Amniotic epithelial cell (primary cell): ENCODE measurements at regions not wholly inside any gene's neighbourhood (a gene's known extent, or its start where the extent isn't known, plus 50 kb on each side); places are given as distances from the start of the nearest gene placed in this dataset.

Experiments
- DNase-seq: peaks from one replicate; pipeline ENCODE4 v3.0.0-alpha.2; 2010; ENCODE audit warnings: low read depth

DNA sequence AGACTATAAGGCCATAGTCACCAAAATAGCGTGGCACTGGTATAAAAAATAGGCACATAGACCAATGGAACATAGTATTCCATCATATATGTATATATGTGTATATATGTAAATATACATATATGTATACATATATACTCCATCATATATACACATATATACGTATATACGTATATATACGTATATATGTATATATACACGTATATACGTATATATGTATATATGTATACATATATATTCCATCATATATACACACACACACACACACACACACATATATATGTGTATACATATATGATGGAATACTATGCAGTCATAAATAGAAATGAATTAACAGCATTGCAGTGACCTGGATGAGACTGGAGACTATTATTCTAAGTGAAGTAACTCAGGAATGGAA is 204.6 kb downstream of the LTN1 start:
- no peak for DNase-seq

DNA sequence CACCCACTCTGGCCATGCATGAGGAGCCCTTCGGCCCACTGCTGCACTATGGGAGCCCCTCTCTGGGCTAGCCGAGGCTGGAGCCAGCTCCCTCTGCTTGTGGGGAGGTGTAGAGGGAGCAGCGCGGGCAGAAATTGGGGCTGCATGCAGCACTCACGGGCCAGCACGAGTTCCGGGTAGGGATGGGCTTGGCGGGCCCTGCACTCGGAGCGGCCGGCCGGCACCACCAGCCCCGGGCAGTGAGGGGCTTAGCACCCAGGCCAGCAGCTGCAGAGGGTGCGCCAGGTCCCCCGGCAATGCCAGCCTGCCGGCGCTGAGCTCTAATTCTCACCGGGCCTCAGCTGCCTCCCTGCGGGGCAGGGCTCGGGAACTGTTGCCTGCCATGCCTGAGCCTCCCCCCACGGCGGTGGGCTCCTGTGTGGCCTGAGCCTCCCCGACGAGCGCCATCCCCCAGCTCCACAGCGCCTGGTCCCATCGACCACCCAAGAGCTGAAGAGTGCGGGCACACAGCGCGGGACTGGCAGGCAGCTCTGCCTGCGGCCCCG is 209.0 kb downstream of the LTN1 start:
- DNase-seq = no peak

- peak; percentile 33 for DNase-seq
Measured at GRCh38 chr21:28781602-28782276, 210.9 kb downstream of the LTN1 start.

- DNase-seq = no peak
Measured at GRCh38 chr21:28779914-28780313, 212.8 kb downstream of the LTN1 start.

DNA sequence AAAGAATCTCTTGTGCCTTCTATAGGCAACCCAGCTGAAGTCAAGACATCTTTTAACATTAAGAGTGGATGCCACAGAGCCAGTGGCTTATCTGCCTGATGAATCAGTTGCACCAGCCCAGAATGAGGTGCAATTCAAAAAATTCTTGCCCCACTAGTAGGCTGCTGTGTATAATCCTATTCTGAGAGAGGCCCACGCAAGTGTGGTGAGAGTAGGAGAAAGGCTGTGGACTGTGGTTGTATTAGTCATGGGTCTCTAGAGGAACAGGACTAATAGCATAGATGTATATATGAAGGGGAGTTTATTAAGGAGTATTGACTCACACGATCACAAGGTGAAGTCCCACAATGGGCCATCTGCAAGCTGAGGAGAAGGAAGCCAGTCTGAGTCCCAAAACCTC is 216.4 kb downstream of the LTN1 start:
- DNase-seq = peak; percentile 98

- no peak for DNase-seq
Measured at GRCh38 chr21:28775071-28775470, 217.6 kb downstream of the LTN1 start.

- DNase-seq = peak; percentile 31
Measured at GRCh38 chr21:28773036-28773435, 219.6 kb downstream of the LTN1 start.

- peak; percentile 97 for DNase-seq
Measured at GRCh38 chr21:28771790-28772501, 220.7 kb downstream of the LTN1 start.

DNA sequence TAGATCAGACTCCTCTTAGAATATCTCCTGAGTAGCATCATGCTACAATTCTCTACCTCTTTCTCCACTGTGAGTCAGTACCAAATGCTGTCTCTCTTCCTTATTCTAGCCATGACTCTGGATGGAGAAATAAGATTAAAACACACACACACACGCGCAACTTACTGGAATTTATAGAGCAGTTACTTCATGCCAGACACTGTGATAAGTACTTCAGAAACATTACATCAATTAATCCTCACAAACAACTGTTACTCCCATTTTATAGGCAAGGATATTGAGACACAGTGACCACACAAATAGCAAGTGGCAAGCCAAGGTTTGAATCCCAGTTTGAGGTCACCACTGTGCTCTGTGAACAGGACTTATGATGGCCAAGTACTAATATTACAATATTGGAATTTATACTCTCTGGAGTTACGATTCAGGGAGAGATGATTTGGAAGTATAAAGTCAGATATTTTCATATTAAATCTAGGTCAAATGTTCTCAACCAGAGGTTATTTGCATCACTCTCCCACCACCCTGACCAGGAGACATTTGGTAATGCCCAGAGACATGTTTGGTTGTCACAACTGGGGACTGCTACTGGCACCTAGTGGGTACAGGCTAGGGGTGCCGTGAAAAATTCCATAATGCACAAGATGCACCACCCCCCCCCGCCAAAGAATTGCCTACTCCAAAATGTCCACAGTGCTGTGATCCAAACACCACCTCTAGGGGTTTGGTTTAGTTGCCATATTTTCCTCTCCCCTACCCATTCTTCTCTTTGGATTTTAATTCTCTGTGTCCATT is 221.6 kb downstream of the LTN1 start:
- peak; percentile 95 for DNase-seq

GRCh38 chr21:28769683-28770082 is 223.0 kb downstream of the LTN1 start:
- DNase-seq = no peak

- no peak for DNase-seq
Measured at GRCh38 chr21:28768753-28769152, 223.9 kb downstream of the LTN1 start.

DNA sequence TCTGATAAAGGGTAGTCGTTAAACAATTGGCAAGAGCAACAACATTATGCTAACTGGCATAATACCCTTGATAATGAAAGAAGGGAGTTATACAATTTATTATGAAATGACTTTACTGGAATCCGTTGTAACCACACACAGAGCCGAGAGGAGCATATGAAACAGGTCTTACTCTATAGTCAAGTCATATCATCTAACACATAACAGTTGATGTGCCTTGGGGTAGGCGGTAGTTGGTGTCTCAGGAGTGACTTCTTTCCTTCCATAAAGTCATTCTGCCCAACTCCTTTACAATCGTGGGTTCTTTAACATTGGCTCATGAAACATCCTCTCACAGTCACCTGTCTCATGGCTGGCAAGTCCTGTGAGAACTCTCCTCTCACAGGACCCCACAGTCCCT is 225.2 kb downstream of the LTN1 start:
- DNase-seq = no peak

DNA sequence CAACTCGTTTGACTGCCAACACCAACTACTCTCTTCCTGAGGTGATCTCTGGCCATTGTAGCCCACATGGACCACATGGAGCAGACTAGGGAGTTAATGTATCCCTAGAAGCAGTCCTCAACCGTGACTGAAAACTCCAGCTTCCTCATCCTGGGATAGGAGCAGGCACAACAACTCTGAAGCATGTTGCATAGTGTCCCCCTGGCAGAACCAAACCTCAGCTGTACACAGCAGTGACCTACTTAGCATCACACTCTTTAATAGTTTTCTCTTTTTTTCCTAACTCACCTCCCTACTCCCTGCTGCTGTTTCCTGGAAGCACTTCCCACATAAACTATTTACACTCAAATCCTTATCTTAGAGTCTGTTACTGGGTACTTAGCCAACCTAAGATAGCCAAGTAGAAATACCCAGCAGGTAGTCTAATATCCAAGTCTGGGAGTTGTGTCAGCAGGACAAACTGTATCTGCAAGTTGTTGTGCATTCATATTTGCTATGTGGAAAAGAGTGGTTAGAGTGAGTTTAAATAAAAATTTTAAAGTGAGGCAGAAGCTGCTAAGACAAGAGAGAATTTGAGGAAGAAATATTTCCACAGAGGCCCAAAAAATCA is 228.8 kb downstream of the LTN1 start:
- no peak for DNase-seq

- no peak for DNase-seq
Measured at GRCh38 chr21:28762357-28762735, 230.3 kb downstream of the LTN1 start.

DNA sequence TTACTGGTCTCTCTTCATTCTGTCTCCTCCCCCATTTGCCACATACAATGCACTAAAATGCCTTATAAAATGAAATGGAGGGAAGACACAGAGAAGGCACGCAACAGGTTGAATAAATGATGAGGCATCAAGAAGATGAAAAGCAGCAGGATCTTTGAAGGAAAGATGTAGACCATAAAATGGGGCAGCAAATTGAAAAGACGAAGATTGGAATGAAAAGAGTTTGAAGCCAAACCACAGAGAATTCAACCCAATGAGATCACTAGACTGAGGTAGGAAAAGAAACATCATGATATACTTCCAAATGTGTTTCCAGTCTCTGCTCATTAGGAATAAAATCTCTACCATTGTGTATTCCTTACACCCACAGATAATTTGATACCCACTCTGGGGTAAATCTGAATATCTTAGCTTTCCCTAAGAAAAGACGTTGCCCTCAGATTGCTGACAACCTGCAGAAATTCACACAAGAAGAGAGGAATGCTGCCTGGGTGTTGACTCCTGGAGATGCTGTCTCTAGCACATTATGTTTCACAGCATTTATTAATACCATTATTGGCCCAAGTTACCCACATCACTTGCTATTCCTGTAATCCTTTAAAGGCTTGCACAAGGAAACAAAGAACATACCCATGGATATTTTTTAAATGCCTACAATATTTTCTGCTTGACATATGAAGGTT is 230.9 kb downstream of the LTN1 start:
- DNase-seq = peak; percentile 51

DNA sequence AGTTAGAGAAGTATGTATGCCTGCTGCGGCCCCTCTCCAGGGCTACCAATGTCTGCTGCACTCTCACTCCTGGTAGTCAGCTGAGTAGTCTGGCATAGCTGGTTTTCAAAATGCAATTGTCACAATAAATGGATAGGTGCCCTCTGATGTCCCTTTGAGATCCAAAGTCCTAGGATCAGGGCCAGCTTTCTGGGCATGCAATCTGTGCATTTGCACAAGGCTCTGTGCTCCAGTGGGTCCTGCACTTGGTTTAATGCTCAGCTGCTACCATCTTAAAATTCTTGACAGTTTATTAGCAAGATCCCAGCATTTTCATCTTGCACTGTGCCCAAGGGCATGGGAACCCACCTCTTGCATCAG is 233.8 kb downstream of the LTN1 start:
- DNase-seq = no peak

DNA sequence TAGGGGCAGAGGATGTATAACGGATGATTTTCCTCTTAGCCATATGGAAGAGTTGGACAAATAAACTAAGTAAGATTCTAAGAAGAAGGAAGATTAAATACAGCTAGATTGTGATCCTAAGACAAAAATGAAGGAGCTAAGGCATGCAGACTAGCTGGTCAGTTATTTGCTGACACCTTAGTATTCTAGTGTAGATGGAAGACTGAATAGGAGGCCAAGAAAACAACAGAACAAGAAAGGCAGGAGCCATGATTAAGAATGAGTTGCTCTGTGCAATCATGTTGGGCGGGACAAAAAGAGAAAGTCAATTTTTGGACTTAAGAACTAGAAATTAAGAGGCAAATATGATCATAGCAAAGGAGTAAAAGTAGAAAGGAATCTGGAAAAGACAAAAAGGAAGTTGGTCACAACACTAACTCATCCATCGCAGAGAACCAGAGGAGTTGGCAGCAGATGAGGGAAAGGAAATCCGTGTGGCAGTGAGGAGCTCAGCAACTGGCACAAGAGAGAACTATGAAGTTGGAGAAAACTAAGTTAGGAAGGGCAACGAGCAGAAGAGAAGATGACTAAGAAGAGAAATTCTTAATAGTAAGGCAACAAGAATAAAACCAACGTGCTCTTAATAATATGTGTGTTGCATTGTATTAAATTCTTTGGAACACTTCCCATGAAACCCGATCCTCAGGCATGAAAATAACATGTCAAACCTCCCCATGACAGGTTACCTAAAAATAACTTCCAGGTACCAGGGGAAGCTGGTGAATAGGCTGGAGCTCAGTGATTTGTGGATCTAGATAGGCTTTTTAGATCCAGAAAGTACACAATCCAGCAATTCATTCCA is 234.4 kb downstream of the LTN1 start:
- no peak for DNase-seq

GRCh38 chr21:28754862-28755261 is 237.8 kb downstream of the LTN1 start:
- DNase-seq = no peak

- DNase-seq = peak; percentile 84
Measured at GRCh38 chr21:28754127-28754611, 238.5 kb downstream of the LTN1 start.

DNA sequence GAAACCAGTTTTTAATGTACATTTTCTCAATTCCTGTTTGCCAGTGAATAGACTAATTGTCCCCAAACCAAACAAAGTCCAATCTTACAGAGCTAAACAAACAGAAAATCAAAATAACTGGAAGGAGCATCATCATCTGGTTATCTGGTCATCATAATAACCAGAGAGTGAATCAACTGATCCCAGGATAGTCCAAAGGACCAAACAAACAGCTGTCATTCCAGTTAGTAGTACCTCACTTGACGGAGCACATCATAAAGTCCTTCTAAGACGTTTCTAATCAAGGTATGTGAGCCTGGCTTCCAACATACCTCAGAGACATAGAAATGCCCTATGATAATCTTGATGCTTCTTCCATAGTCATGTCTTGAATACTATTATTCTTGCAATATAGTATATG is 240.5 kb downstream of the LTN1 start:
- no peak for DNase-seq

GRCh38 chr21:28751176-28751575 is 241.5 kb downstream of the LTN1 start:
- peak; percentile 86 for DNase-seq
